ENCODE measurements at regions not wholly inside any gene's neighbourhood (a gene's known extent, or its start where the extent isn't known, plus 50 kb on each side); places are given as distances from the start of the nearest gene placed in this dataset.

GRCh38 chr12:4138051-4138450 lies 135.5 kb upstream of the CCND2 start:
- DNase-seq (ENCODE audit: low read depth, low spot score) (no peak), ATAC-seq (no peak)
- no TSS peak for BruUV-seq (replicated peaks)
- Histone ChIP-seq H3K4me1 (ENCODE audit: control insufficient read depth, insufficient read depth, low read length) (no peaks in the 10 kb centered on the region), H3K9me3 (ENCODE audit: control insufficient read depth, insufficient read depth, low read depth, low read length) (no peaks in the 10 kb centered on the region), H3K36me3 (ENCODE audit: control insufficient read depth, insufficient read depth, low read length) (no peaks in the 10 kb centered on the region), H3K4me3 (ENCODE audit: low read depth in 2 of 2, low read length in 2 of 2) (no peak overlapping the region), H3K27me3 (ENCODE audit: control insufficient read depth, insufficient read depth, low read length) (no peaks in the 10 kb centered on the region; the same call in 1 of the 2 replicates), H3K27ac (ENCODE audit: low read length) (no peak overlapping the region)
- intact Hi-C loops (cut with micrococcal nuclease; ENCODE audit: unreplicated experiment), result no loop called here
- in situ Hi-C loops (cut with HindIII; ENCODE audit: low pct_unique_long_range_greater_than_20kb, low sequenced_read_pairs), result no loop called here
- TF ChIP-seq SIN3A (IDR thresholded peaks at IDR 0.05; ENCODE audit: borderline replicate concordance, insufficient read depth, low read depth, low read length) (no peak), TCF7L2 (IDR thresholded peaks at IDR 0.05; ENCODE audit: low read depth, low read length) (no peak), CTCF (IDR thresholded peaks at IDR 0.05) (no peak)
- TF ChIP-seq, protein P1, sequence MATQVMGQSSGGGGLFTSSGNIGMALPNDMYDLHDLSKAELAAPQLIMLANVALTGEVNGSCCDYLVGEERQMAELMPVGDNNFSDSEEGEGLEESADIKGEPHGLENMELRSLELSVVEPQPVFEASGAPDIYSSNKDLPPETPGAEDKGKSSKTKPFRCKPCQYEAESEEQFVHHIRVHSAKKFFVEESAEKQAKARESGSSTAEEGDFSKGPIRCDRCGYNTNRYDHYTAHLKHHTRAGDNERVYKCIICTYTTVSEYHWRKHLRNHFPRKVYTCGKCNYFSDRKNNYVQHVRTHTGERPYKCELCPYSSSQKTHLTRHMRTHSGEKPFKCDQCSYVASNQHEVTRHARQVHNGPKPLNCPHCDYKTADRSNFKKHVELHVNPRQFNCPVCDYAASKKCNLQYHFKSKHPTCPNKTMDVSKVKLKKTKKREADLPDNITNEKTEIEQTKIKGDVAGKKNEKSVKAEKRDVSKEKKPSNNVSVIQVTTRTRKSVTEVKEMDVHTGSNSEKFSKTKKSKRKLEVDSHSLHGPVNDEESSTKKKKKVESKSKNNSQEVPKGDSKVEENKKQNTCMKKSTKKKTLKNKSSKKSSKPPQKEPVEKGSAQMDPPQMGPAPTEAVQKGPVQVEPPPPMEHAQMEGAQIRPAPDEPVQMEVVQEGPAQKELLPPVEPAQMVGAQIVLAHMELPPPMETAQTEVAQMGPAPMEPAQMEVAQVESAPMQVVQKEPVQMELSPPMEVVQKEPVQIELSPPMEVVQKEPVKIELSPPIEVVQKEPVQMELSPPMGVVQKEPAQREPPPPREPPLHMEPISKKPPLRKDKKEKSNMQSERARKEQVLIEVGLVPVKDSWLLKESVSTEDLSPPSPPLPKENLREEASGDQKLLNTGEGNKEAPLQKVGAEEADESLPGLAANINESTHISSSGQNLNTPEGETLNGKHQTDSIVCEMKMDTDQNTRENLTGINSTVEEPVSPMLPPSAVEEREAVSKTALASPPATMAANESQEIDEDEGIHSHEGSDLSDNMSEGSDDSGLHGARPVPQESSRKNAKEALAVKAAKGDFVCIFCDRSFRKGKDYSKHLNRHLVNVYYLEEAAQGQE (IDR thresholded peaks at IDR 0.05; ENCODE audit: insufficient read depth in 1 of 2, low read depth in 2 of 2, low read length in 1 of 2), result no peak
- POLR2A ChIA-PET, result no interaction called here
- CTCF ChIA-PET, result no interaction called here

DNA sequence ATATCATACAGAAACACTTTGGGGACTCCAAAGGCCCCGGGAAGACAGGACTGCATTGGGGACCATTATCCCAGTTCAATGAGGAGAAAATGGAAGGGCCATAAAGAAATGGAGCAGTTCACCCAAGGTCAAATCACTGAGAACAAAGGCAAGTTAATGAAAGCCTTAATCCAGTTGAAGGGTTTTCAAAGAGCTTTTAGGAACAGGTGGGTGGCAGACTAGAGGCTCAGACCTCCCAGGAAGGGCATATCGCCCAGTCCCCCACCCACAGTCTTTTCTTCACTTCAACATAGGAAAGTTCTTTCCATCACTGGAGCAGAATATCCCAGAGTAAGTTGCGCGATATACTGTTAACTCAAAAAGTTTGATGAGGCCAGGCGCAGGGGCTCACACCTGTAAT lies 136.1 kb upstream of the CCND2 start:
- H3K4me3 ChIP-seq (ENCODE audit: low read depth in 2 of 2, low read length in 2 of 2), result no peak overlapping the region
- in situ Hi-C loops (cut with HindIII; ENCODE audit: low pct_unique_long_range_greater_than_20kb, low sequenced_read_pairs) (no loop called here), intact Hi-C loops (cut with micrococcal nuclease; ENCODE audit: unreplicated experiment) (no loop called here)
- H3K9me3 ChIP-seq (ENCODE audit: control insufficient read depth, insufficient read depth, low read depth, low read length), result no peaks in the 10 kb centered on the region
- TF ChIP-seq, protein P1 (IDR thresholded peaks at IDR 0.05; ENCODE audit: insufficient read depth in 1 of 2, low read depth in 2 of 2, low read length in 1 of 2), result no peak
- TF ChIP-seq CTCF (IDR thresholded peaks at IDR 0.05), result no peak
- TF ChIP-seq TCF7L2 (IDR thresholded peaks at IDR 0.05; ENCODE audit: low read depth, low read length), result no peak
- no peak for TF ChIP-seq SIN3A (IDR thresholded peaks at IDR 0.05; ENCODE audit: borderline replicate concordance, insufficient read depth, low read depth, low read length)
- TF ChIP-seq POLR2AphosphoS5 (IDR thresholded peaks at IDR 0.05; ENCODE audit: low read depth, low read length), result no peak
- H3K36me3 ChIP-seq (ENCODE audit: control insufficient read depth, insufficient read depth, low read length), result no peaks in the 10 kb centered on the region
- ChIA-PET POLR2A (no interaction called here), CTCF (no interaction called here)
- no peak for ATAC-seq
- H3K27me3 ChIP-seq (ENCODE audit: control insufficient read depth, insufficient read depth, low read length), result no peaks in the 10 kb centered on the region; the same call in 1 of the 2 replicates
- H3K4me1 ChIP-seq (ENCODE audit: control insufficient read depth, insufficient read depth, low read length), result no peaks in the 10 kb centered on the region
- BruUV-seq (replicated peaks), result no TSS peak
- DNase-seq (ENCODE audit: low read depth, low spot score), result no peak
- no peak overlapping the region for H3K27ac ChIP-seq (ENCODE audit: low read length)
